ENCODE measurements at regions not wholly inside any gene's neighbourhood (a gene's known extent, or its start where the extent isn't known, plus 50 kb on each side); places are given as distances from the start of the nearest gene placed in this dataset.

DNA sequence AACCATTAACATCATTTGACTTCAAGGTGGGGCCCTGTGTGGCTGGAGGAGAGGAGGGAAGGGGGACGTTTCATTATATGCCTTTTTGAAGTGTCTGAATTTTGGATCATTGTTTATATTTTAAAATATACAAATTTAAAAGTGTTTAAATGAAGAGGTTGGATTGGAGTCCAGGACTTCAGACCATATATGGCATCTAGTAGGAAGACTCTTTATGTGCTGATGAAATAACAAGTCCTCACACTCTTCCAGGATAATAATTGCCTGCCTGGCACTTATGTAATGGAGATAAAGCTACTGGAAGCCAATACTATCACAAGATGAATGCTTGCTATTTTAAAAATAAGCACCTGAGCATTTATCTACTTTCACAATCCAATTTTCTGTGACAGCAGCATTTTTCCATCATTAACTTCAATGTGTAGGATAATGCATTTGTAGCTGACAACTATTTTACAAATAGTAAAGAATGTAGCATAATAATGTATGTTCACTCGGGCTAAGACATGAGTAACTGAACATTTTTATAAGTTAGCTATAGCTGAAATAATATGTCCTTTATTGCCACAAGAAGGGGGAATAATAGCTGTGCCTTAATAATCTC, 188.4 kb downstream of the MTCL1 start:
- TF ChIP-seq, protein P1, sequence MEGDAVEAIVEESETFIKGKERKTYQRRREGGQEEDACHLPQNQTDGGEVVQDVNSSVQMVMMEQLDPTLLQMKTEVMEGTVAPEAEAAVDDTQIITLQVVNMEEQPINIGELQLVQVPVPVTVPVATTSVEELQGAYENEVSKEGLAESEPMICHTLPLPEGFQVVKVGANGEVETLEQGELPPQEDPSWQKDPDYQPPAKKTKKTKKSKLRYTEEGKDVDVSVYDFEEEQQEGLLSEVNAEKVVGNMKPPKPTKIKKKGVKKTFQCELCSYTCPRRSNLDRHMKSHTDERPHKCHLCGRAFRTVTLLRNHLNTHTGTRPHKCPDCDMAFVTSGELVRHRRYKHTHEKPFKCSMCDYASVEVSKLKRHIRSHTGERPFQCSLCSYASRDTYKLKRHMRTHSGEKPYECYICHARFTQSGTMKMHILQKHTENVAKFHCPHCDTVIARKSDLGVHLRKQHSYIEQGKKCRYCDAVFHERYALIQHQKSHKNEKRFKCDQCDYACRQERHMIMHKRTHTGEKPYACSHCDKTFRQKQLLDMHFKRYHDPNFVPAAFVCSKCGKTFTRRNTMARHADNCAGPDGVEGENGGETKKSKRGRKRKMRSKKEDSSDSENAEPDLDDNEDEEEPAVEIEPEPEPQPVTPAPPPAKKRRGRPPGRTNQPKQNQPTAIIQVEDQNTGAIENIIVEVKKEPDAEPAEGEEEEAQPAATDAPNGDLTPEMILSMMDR (optimal IDR thresholded peaks at IDR 0.05 in 1 of 3, IDR thresholded peaks at IDR 0.05 in 1 of 3, conservative IDR thresholded peaks at IDR 0.05 in 1 of 3; ENCODE audit: extremely low read depth in 1 of 3, insufficient read depth in 2 of 3, low read length in 3 of 3), result no peak
- no peak for TF ChIP-seq EZH2 (IDR thresholded peaks at IDR 0.05; ENCODE audit: low read length)
